IPS-20b (cell line): ENCODE measurements at regions not wholly inside any gene's neighbourhood (a gene's known extent, or its start where the extent isn't known, plus 50 kb on each side); places are given as distances from the start of the nearest gene placed in this dataset.

Source experiments
- H3K27ac ChIP-seq: one replicate; pipeline ENCODE4 v1.5.1; 2013; ENCODE audit warnings: low read length
- H3K27me3 ChIP-seq: 2 replicates; pipeline ENCODE4 v1.6.1; 2013; ENCODE audit warnings: mild to moderate bottlenecking, low read length, inconsistent platforms; ENCODE audit not compliant: insufficient read depth
- H3K36me3 ChIP-seq: 2 replicates; pipeline ENCODE4 v1.6.1; 2013; ENCODE audit warnings: low read depth, mild to moderate bottlenecking, inconsistent platforms, low read length, moderate library complexity; ENCODE audit not compliant: insufficient read depth
- H3K4me1 ChIP-seq: 2 replicates; pipeline ENCODE4 v1.6.1; 2013; ENCODE audit warnings: mild to moderate bottlenecking, control low read depth, inconsistent platforms, low read length, moderate library complexity; ENCODE audit not compliant: insufficient read depth
- H3K4me3 ChIP-seq: 2 replicates; pipeline ENCODE4 v1.5.1; 2013; ENCODE audit warnings: mild to moderate bottlenecking, low read length, inconsistent platforms
- H3K9ac ChIP-seq: 2 replicates; pipeline ENCODE4 v1.6.1; 2013; ENCODE audit warnings: low read depth, mild to moderate bottlenecking, inconsistent platforms, low read length, moderate library complexity
- H3K9me3 ChIP-seq: 2 replicates; pipeline ENCODE4 v1.6.1; 2013; ENCODE audit warnings: mild to moderate bottlenecking, low read depth, low read length, inconsistent platforms; ENCODE audit not compliant: insufficient read depth

DNA sequence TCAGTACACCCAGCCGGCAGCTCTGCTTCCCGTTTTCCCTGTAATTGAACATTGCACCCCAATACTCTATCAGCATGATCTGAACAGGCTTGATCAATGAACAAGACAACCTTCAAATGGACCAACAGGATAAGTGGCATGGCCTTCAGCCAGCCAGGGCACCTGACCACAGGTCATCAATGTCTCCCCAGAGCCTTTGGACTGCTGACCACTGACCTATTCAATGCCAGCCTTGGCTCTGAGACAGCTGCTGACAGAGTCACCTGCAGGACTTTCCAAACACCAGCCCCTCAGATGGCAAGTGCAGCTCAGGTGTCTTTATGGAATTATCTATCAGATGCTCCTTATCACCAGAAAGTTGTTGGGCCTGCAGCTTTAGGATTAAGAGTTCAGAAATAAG, 462.9 kb upstream of the ASIC2 start:
- H3K36me3 ChIP-seq: no peaks in the 10 kb centered on the region
- no peak overlapping the region for H3K27ac ChIP-seq
- peaks cover 8% of the 10 kb centered on the region; the same call in 1 of the 2 replicates for H3K9me3 ChIP-seq
- H3K4me1 ChIP-seq: peaks cover 7% of the 10 kb centered on the region; the same call in 1 of the 2 replicates
- H3K4me3 ChIP-seq: no peak overlapping the region
- no peak overlapping the region for H3K9ac ChIP-seq
- no peaks in the 10 kb centered on the region; the same call in 1 of the 2 replicates for H3K27me3 ChIP-seq

DNA sequence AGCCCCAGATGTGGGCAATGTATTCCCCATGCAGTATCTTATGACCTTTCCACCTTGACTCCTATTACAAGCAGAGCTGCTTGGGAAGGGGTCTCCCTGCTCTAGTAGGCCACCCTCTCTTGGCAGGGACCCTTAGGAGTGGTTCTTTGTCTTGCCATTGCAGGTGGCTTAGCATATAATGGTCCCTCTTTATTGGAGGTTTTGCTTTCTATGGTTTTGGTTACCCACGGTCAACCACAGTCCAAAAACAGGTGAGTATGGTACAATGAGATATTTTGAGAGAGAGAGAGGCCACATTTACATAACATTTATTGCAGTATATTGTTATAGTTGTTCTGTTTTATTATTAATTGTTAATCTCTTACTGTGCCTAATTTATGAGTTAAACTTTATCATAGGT, 472.8 kb upstream of the ASIC2 start:
- no peaks in the 10 kb centered on the region for H3K9me3 ChIP-seq
- no peak overlapping the region for H3K4me3 ChIP-seq
- no peak overlapping the region for H3K9ac ChIP-seq
- no peaks in the 10 kb centered on the region for H3K36me3 ChIP-seq
- no peaks in the 10 kb centered on the region for H3K4me1 ChIP-seq
- H3K27ac ChIP-seq: no peak overlapping the region
- H3K27me3 ChIP-seq: no peaks in the 10 kb centered on the region

DNA sequence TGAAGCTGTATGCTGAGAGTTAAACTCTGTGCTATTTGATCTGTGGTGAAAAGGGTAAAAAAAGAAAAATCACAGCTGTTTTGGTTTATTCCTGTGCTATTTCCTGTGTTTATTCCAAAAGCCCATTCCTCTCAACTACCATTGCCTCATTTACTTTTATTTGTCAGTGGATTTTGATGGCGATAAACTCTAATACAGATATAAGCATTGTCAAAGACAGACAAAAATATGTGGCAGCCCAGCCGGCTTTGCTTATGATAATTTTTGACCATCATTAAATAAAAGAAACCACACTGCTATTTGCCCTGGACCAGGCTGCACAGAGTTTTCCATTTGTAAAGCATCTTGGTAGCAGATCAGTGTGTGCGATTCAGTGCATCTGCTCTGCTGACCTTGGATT, 473.6 kb upstream of the ASIC2 start:
- H3K36me3 ChIP-seq: no peaks in the 10 kb centered on the region
- no peaks in the 10 kb centered on the region for H3K27me3 ChIP-seq
- no peak overlapping the region for H3K9ac ChIP-seq
- no peaks in the 10 kb centered on the region for H3K4me1 ChIP-seq
- H3K4me3 ChIP-seq: no peak overlapping the region
- H3K9me3 ChIP-seq: no peaks in the 10 kb centered on the region
- no peak overlapping the region for H3K27ac ChIP-seq

DNA sequence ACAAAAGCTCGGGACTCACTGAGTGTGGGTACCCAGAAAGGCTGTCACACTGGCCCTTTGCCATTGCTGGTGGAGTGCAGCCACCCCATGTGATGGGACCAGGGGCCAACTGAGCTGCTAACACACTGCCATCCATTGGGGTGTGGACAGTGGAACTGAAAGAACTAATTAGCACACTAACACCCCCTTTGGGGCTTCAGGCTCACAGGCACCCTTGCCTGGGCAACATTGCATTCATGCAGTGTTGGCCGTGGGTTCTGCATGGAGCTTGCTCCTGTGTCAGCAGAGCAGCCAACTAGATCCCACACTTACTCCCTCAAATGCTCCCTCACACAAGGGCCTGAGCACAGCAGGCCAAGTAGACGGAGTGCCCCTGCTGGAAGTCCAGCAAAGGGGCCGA, 476.0 kb upstream of the ASIC2 start:
- Histone ChIP-seq H3K4me1 (no peaks in the 10 kb centered on the region), H3K9ac (no peak overlapping the region), H3K4me3 (no peak overlapping the region), H3K27me3 (no peaks in the 10 kb centered on the region), H3K27ac (no peak overlapping the region), H3K36me3 (no peaks in the 10 kb centered on the region), H3K9me3 (no peaks in the 10 kb centered on the region)

DNA sequence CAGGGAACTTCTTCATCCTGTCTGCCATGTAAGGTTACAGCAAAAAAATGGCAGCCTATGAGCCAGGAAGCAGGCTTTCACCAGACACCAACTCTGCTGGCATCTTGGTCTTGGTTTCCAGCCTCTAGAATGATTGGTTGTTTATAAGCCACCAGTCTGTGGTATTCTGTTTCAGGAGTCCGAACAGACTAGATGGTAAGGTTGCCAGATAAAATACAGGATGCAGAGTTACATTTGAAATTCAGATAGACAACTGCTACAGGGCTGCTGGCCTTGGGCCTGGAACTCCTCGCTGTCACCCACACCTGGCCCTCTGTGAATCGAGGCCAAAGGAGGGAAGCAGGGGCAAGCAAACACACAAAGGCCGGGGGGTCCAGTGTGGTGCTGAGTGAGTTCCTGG, 478.8 kb upstream of the CCL2 start:
- H3K9ac ChIP-seq: no peak overlapping the region
- no peak overlapping the region for H3K27ac ChIP-seq
- H3K9me3 ChIP-seq: no peaks in the 10 kb centered on the region
- no peaks in the 10 kb centered on the region for H3K36me3 ChIP-seq
- no peak overlapping the region for H3K4me3 ChIP-seq
- peaks cover 4% of the 10 kb centered on the region; the same call in 1 of the 2 replicates for H3K4me1 ChIP-seq
- no peaks in the 10 kb centered on the region for H3K27me3 ChIP-seq

DNA sequence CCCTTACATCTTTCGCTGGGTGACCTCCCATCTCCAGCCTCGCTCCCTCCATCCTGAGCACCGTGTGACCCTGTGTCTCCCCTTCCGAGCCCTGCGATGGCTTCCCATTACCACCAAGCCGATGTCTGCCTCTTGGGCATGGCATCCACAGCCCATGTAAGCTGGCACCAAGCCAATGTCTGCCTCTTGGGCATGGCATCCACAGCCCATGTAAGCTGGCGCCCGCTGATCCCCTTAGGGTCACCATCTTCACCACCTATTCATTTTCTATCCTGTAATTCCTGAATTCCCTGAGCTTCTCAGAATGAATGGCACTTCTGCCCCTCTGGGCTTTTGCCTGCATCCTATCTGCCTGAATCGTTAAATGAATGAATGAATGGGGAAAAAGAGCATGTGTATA, 478.2 kb upstream of the CCL2 start:
- Histone ChIP-seq H3K36me3 (no peaks in the 10 kb centered on the region), H3K4me3 (no peak overlapping the region), H3K9me3 (no peaks in the 10 kb centered on the region)

DNA sequence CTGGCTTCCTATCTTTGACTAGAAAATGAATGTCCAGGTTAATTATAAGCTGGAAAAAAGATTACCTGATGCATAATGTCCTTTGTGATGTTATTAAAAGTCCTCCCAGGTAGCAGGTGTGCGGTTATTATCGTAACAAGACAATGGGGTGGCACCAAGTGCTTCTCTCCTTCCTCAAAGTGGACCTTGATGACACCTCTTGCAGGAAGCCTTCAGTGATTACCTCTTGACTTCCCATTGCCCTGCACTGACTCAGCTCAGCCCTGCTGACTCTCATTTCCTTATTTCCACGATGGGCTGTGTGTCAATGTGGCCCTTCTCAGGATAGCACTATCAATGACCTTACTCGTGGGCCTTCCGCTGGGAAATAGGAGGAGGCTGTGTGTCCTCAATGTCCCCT, 477.4 kb upstream of the CCL2 start:
- H3K9ac ChIP-seq: no peak overlapping the region
- peaks cover 4% of the 10 kb centered on the region; the same call in 1 of the 2 replicates for H3K4me1 ChIP-seq
- H3K36me3 ChIP-seq: no peaks in the 10 kb centered on the region
- no peaks in the 10 kb centered on the region for H3K27me3 ChIP-seq
- H3K9me3 ChIP-seq: no peaks in the 10 kb centered on the region
- H3K27ac ChIP-seq: no peak overlapping the region
- H3K4me3 ChIP-seq: no peak overlapping the region

More for the DNA sequence above, 478.2 kb upstream of the CCL2 start:
- Histone ChIP-seq H3K27me3 (no peaks in the 10 kb centered on the region), H3K4me1 (peaks cover 4% of the 10 kb centered on the region; the same call in 1 of the 2 replicates), H3K27ac (no peak overlapping the region), H3K9ac (no peak overlapping the region)

DNA sequence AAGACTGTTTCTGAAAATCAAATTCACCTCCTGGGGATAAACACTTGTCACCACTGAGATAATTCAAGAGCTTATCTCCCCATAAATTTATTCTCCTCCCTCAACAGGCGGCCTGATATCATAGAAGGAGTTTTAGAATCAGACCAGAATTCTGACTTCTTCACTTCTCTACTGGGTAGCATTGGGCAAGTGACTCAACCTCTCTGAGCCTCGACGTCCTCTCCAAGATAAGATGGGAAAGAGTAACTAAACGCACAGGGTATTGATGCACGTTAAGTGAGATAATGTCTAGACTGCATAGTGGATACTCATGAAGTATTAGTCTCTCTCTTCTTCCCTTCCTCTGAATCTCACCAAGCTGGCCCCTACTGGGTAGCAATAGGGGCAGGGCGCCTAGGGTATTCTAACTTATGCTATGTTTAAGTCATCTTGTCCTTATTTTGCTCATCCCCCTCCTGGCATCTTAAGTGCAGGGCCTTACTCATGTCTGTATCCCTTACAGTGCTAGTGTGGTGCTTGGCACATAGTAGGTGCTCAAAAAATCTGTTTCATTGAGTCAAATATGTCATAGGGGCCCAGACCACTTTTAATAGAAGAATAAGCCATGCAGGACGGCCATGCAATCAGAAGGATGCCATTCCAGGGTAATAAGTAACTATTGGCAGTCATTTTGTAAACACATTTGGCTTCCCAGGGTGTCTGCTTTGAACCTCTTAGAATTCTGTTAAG, 476.4 kb upstream of the CCL2 start:
- H3K9ac ChIP-seq: no peak overlapping the region
- no peaks in the 10 kb centered on the region for H3K36me3 ChIP-seq
- no peak overlapping the region for H3K4me3 ChIP-seq
- H3K4me1 ChIP-seq: peaks cover 4% of the 10 kb centered on the region; the same call in 1 of the 2 replicates
- H3K9me3 ChIP-seq: no peaks in the 10 kb centered on the region
- H3K27me3 ChIP-seq: no peaks in the 10 kb centered on the region
- no peak overlapping the region for H3K27ac ChIP-seq

DNA sequence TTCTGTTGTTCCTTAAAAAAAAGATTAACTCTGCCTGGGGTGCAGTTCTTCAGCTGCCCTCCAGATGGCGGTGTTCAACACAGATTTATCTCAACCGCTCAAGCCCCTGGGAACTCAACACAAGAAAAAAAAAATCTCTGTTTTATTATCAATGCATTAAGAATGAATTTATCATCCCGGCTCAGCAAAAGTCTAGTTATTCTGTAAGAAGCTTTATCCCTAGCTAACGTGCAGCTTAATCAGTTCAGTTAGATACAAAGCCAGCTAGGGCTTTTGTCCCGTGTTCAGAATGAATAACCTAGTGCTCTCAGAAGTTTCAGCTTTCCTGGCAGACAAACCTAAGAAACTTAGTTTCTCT, 475.9 kb upstream of the CCL2 start:
- no peak overlapping the region for H3K4me3 ChIP-seq
- H3K9me3 ChIP-seq: no peaks in the 10 kb centered on the region
- H3K27ac ChIP-seq: no peak overlapping the region
- H3K36me3 ChIP-seq: no peaks in the 10 kb centered on the region
- no peak overlapping the region for H3K9ac ChIP-seq
- no peaks in the 10 kb centered on the region for H3K27me3 ChIP-seq
- peaks cover 4% of the 10 kb centered on the region; the same call in 1 of the 2 replicates for H3K4me1 ChIP-seq

DNA sequence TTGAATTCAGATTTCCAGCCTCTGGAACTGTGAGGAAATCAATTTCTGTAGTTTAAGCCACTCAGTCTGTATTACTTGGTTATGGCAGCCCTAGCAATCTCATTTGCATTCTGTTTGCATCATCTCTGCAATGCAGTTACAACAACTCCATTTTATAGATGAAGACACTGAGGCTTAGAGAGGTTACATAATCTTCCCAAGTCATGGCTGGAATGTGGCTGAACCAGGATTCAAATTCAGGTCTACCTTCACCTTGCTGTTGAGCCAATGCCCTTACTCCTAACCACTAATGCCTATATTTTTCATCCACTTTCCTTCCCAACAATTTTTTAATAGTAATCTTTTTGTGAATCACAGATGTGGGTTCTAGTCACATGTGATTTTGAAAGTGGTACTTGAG, 469.8 kb upstream of the CCL2 start:
- Histone ChIP-seq H3K36me3 (no peaks in the 10 kb centered on the region), H3K4me1 (no peaks in the 10 kb centered on the region)

DNA sequence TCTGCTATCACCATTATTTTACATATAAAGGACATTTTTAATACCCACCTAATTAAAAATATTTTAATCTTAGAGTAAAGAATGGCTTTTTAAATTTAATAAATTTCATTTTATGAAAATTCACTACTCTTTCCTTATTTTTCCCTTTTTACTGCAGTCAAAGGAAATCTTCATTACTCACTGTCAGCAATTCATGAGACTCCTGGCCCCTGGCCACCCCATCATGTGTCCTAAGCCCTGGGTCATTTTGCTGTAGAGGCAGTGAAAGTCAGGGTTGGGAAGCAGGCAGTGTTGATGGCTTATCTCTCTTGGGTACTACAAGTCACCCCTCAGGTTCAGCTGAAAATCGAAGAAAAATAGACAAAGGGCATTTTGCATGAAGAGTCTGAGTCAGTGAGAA, 468.6 kb upstream of the CCL2 start:
- Histone ChIP-seq H3K36me3 (no peaks in the 10 kb centered on the region), H3K4me3 (no peak overlapping the region), H3K27ac (no peak overlapping the region), H3K27me3 (no peaks in the 10 kb centered on the region), H3K4me1 (no peaks in the 10 kb centered on the region), H3K9me3 (no peaks in the 10 kb centered on the region), H3K9ac (no peak overlapping the region)

More for the DNA sequence above, 469.8 kb upstream of the CCL2 start:
- Histone ChIP-seq H3K9ac (no peak overlapping the region), H3K27me3 (no peaks in the 10 kb centered on the region), H3K9me3 (no peaks in the 10 kb centered on the region), H3K27ac (no peak overlapping the region), H3K4me3 (no peak overlapping the region)

DNA sequence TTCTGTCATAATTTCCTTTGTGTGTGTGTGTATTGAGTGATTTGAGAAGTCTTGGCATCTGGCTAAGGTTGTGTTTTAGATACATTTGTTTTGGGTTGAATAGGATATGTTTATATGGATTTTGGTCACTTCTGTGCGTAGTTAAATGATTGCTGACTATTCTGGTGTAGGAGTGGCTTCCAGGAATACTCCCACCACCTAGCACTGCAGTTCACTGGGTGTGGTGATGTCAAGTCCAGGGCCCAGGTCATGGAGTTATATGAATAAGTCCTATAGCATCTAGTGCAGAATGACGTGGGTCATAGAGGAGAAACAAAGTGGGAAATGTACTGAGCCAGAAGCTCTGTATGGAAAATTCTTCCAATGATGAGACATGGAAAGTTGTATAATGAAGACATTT, 465.4 kb upstream of the CCL2 start:
- H3K36me3 ChIP-seq: no peaks in the 10 kb centered on the region
- H3K9ac ChIP-seq: no peak overlapping the region
- no peaks in the 10 kb centered on the region for H3K27me3 ChIP-seq
- peaks cover 10% of the 10 kb centered on the region; the same call in 1 of the 2 replicates for H3K4me1 ChIP-seq
- no peaks in the 10 kb centered on the region for H3K9me3 ChIP-seq
- H3K27ac ChIP-seq: no peak overlapping the region
- H3K4me3 ChIP-seq: no peak overlapping the region
